BE2C (cell line): ENCODE measurements at regions not wholly inside any gene's neighbourhood (a gene's known extent, or its start where the extent isn't known, plus 50 kb on each side); places are given as distances from the start of the nearest gene placed in this dataset.
"Not testable (repeated sequence)": the region's sequence is repeated elsewhere in the genome, so short reads cannot be mapped to it uniquely, and the experiment has no call there.

Experiments used
- DNase-seq: peaks from one replicate; pipeline ENCODE4 v3.0.0-alpha.2; 2020
- H3K27me3 ChIP-seq: fragments of 250-450 bp; sonication (Bioruptor Pico); 2 replicates; pipeline ENCODE4 v1.5.1; 2020; ENCODE audit warnings: mild to moderate bottlenecking
- H3K36me3 ChIP-seq: fragments of 250-450 bp; sonication (Bioruptor Pico); 2 replicates; pipeline ENCODE4 v1.5.1; 2020; ENCODE audit warnings: mild to moderate bottlenecking
- H3K4me1 ChIP-seq: fragments of 250-450 bp; sonication (Bioruptor Pico); 2 replicates; pipeline ENCODE4 v1.5.1; 2020
- H3K4me3 ChIP-seq: 2 replicates; pipeline ENCODE4 v1.5.1; 2011; ENCODE audit warnings: low read depth, low read length
- H3K9me3 ChIP-seq: fragments of 250-450 bp; sonication (Bioruptor Pico); 2 replicates; pipeline ENCODE4 v1.5.1; 2020
- TF ChIP-seq, protein P1 (sequence below): IDR thresholded peaks from 2 replicates; pipeline ENCODE4 v1.5.1; 2012; ENCODE audit warnings: mild to moderate bottlenecking, low read depth, low read length

DNA sequence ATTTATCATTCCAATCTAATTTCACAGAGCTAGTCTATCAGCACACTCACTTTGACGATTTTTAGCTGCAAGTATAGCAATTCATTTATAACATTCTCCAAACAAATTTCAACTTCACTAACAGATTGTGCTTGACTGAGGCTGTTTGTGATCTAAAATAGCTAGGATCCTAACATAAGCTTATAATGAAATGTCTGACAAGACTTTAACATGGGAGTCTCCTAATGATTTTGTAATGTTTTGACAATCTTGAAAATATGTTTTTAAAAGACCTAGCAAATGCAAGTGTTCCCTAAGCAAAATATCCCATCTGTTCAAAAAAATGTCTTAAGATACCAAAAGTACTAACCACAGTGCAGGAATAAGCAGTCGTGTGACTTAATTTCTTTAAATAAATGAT is 889.5 kb upstream of the SPRY2 start:
- Histone ChIP-seq H3K4me1 (peaks cover 7% of the 10 kb centered on the region; the same call in 1 of the 2 replicates), H3K4me3 (no peak overlapping the region), H3K36me3 (no peaks in the 10 kb centered on the region), H3K27me3 (no peaks in the 10 kb centered on the region), H3K9me3 (peaks cover 4% of the 10 kb centered on the region; the same call in 1 of the 2 replicates)
- TF ChIP-seq, protein P1, sequence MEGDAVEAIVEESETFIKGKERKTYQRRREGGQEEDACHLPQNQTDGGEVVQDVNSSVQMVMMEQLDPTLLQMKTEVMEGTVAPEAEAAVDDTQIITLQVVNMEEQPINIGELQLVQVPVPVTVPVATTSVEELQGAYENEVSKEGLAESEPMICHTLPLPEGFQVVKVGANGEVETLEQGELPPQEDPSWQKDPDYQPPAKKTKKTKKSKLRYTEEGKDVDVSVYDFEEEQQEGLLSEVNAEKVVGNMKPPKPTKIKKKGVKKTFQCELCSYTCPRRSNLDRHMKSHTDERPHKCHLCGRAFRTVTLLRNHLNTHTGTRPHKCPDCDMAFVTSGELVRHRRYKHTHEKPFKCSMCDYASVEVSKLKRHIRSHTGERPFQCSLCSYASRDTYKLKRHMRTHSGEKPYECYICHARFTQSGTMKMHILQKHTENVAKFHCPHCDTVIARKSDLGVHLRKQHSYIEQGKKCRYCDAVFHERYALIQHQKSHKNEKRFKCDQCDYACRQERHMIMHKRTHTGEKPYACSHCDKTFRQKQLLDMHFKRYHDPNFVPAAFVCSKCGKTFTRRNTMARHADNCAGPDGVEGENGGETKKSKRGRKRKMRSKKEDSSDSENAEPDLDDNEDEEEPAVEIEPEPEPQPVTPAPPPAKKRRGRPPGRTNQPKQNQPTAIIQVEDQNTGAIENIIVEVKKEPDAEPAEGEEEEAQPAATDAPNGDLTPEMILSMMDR, result no peak
- no peak for DNase-seq

- not testable (repeated sequence) for H3K4me1 ChIP-seq, H3K9me3 ChIP-seq, DNase-seq, H3K36me3 ChIP-seq, H3K4me3 ChIP-seq, H3K27me3 ChIP-seq
Observed at GRCh38 chr13:81226830-81227229, 885.9 kb upstream of the SPRY2 start.

DNA sequence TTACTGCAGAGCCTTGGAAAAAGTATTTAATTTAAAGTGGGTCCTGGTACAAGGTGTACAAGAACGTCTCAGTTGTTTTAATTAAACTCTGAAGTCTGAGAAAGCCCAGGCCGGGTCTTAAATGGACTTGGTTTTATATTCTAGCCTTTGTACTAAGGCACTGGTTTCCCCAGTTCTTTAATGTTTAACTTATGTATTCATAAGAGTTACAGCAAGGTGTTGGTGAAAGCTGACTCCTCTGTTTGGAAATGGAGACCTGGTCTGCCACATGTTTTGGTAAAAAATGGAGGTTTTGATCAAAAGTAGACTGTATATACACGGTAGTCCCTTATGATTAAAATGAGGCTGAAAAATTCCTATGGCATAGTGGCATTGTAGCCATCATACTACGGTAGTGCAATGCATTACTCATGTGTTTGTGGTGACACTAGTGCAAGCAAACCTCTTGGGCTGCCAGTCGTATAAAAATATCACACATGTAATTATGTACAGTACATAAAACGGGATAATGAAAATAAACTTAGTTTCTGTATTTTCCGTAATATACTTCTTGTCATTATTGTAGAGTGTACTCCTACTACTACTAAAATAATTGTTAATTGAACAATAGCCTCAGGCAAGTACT is 883.4 kb upstream of the SPRY2 start:
- H3K4me1 ChIP-seq, result peaks cover 9% of the 10 kb centered on the region; the same call in 1 of the 2 replicates
- DNase-seq, result no peak
- H3K27me3 ChIP-seq, result no peaks in the 10 kb centered on the region
- H3K9me3 ChIP-seq, result peaks cover 4% of the 10 kb centered on the region; the same call in 1 of the 2 replicates
- TF ChIP-seq, protein P1, result no peak
- no peaks in the 10 kb centered on the region for H3K36me3 ChIP-seq
- no peak overlapping the region for H3K4me3 ChIP-seq

- no peaks in the 10 kb centered on the region for H3K36me3 ChIP-seq
- H3K27me3 ChIP-seq, result no peaks in the 10 kb centered on the region
- peaks cover 9% of the 10 kb centered on the region; the same call in 1 of the 2 replicates for H3K4me1 ChIP-seq
- DNase-seq, result no peak
- H3K9me3 ChIP-seq, result peaks cover 4% of the 10 kb centered on the region; the same call in 1 of the 2 replicates
- TF ChIP-seq, protein P1, result no peak
- no peak overlapping the region for H3K4me3 ChIP-seq
Observed at GRCh38 chr13:81223778-81224177, 882.9 kb upstream of the SPRY2 start.

DNA sequence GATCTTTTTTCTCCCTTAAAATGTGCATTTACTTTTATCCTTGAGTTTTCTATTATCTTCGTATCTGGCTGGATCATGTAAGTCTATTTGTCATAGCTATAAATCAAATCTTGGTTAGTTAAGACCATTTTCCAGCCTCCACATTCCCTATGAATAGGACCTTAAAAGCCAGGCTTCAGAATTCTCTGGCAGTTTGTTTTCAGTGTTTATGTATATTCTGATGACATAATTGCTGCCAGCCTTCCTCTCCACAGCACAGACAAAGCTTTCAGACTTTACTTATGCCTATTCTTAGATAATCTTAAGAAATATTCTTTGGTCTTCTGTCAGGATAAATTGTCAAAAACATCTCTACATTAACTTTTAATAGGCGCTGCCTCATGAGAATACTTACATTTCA is 870.8 kb upstream of the SPRY2 start:
- Histone ChIP-seq H3K9me3 (no peaks in the 10 kb centered on the region), H3K4me1 (peaks cover 7% of the 10 kb centered on the region), H3K36me3 (no peaks in the 10 kb centered on the region), H3K4me3 (no peak overlapping the region), H3K27me3 (no peaks in the 10 kb centered on the region)
- TF ChIP-seq, protein P1, result no peak
- no peak for DNase-seq

- Histone ChIP-seq H3K4me3 (no peak overlapping the region), H3K27me3 (no peaks in the 10 kb centered on the region), H3K9me3 (no peaks in the 10 kb centered on the region), H3K4me1 (peaks cover 10% of the 10 kb centered on the region), H3K36me3 (no peaks in the 10 kb centered on the region)
- DNase-seq, result no peak
- TF ChIP-seq, protein P1, result no peak
Observed at GRCh38 chr13:81207636-81208035, 866.7 kb upstream of the SPRY2 start.
